HG03103 (cell line): ENCODE measurements at regions not wholly inside any gene's neighbourhood (a gene's known extent, or its start where the extent isn't known, plus 50 kb on each side); places are given as distances from the start of the nearest gene placed in this dataset.

Experiments used
- ATAC-seq: cut with Tn5 transposase; IDR thresholded peaks from one replicate; pipeline ENCODE4 v1.9.1; 2021; ENCODE audit warnings: low read depth; ENCODE audit not compliant: unreplicated experiment

DNA sequence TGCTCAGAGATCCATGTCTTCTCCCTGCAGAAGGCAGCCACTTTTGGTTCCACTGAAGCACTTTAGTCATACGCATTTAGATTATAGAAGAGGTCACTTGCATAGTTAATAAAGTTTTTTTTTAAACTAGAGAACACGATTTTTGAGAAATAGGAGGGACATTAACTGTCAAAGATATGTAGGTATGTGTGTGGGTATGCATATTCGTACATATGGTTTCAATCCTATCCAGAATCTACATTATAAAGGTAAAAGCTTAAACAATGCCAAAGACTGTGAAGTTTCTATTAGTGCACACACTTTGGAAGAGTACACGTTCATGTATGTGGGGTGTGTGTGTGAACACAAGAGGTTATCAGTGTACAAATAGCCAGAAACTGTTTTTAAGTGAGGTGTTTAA lies 103.2 kb downstream of the BTBD3 start:
- ATAC-seq: no peak

DNA sequence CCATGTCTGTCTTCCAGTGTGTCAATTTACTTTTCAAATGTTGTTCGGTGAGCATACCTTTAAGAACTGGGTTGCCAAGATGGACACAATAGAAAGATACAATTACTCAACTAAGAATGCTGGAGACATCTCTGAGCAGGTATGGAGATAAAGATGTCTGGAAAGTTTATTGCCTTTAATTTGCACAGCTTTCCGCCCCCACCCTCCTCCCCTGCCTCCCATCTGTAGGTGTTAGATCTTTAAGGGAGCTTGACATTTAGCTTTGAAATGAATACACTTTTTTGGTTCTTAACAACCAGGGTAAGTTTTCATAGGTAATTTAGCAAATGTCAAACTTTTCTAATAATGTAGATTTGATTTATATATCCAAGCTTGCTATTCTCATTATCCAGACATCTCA lies 104.4 kb downstream of the BTBD3 start:
- no peak for ATAC-seq

DNA sequence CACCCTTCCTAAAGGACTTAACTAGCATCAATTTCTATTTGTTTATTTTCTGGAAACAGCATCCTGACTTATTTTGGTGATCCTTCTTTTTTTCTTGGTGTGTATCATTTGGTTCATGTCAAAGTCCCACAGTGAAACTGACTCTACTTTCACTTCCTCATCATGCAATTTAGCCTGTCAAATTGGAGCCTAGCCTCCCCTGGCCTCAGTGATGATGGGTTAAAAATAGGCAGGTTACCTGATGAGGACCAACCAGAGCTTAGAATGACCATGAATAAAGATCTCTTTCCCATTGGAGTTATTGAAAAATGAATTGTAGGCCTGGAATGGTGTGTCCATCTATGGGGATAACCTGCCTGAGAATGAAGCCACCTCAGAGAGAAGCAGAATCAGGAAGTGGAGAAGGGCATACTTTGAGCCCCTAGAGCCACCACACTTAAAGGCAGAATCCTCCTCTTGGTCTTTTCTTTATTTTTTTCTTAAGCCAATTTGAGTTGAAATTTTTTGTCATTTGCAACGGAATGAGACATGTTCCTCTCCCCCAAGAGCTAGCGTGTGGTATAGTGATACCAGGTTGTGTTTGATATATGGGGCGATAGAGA lies 105.6 kb downstream of the BTBD3 start:
- peak; percentile 60 for ATAC-seq

DNA sequence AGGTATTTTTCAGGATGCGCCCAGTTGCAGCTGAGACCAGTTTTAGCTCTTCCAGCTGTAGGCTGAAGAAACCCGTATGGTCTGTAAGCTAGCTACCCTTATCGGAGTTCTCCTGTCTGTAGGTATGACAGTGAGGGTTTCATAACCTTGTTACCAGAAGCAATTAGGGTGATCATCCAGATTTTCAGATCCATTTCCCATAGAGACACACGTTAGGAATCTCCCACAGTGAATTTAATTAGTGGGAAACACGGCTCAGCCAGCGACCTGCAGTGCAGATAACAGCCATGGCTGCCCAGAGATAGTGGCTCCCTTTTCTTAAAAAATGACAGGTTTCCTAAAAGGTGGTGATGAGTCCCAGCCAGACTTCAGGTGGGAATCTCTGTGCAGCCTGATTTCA lies 111.1 kb downstream of the BTBD3 start:
- ATAC-seq: no peak

DNA sequence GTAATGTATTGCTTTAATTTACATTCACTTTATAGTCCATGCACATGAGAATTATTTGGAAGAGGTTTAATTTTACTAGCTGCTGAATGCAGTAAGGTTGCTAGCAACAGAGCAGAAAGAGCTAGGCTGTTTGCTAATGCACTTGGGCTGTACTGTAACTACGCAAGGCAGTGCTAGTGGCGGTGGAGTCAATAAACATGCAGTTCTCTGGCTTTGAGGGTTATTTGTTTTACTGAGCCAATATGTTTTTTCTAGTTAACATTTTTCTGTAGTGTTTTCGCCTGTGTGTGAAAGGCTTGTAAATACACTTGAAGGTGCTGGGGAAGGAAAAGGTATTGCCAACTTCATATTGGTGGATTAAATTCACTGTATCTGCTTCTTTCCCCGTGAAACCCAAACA lies 112.8 kb downstream of the BTBD3 start:
- no peak for ATAC-seq

DNA sequence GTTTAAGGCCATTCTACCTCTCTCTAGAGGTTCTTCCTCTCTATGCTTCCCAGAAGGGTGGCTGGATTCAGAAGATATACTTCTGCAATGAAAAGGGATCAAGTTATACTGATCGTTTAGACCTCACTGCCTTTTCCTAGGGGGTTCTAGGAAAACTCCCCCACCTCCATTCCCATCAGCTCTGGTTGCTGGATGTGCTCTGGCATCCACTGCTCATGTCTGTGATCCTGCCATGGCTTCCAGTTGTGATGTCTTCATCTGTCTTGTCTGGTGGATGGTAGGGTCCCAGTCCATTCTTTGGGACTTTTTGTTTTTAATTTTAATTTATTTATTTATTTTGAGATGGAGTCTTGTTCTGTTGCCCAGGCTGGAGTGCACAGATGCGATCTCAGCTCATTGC lies 118.4 kb downstream of the BTBD3 start:
- ATAC-seq: no peak

DNA sequence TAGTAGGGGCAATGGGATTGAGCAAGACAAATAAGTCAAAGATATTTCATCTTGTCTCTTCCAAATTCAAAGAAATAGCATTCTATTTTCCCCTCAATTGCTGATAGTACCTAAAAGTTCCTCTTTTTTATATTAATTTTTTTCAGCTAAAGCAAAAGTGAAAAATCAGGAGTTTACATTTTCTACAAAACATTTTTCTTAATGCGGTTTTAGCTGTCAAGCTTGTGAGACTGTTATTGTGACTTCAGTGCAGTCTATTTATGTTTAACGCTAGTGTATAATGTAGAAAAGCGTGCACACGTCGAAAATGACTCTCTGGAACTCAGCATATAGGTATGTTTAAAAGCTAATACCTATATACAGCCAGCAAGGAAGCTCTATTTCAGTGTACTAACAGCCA lies 119.8 kb downstream of the BTBD3 start:
- ATAC-seq: no peak

DNA sequence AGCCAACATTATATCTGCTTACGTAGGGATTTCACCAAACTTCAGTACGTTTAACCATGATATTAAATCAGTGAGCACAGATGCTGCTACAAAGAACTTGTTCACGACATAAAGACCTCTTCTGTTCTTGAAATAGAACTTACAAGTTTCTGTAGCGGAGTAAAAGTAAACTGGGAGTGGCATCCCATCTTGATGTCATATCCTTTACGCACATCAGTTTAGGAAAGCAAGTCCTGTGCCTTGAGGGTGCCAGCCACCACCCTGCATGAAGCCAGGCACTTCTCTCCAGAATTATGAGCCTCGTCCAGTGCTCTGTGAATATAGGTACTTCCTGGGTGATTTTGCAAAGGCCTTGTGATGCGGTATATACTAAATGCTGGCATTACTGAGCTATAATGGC lies 122.6 kb downstream of the BTBD3 start:
- ATAC-seq: no peak

DNA sequence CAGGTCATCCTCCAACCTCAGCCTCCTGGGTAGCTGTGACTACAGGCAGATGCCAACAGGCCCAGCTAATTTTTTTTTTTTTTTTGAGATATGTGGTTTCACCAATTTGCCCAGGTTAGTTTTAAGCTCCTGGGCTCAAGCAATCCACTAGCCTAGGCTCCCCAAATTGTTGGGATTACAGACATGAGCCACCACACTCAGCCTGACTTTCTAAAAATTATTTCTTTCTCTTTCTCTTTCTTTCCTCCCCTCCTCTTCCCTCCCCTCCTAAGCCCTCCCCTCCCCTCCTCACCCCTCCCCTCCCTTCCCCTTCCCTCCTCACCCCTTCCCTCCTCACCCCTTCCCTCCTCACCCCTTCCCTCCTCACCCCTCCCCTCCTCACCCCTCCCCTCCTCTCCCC lies 127.3 kb downstream of the BTBD3 start:
- no peak for ATAC-seq

DNA sequence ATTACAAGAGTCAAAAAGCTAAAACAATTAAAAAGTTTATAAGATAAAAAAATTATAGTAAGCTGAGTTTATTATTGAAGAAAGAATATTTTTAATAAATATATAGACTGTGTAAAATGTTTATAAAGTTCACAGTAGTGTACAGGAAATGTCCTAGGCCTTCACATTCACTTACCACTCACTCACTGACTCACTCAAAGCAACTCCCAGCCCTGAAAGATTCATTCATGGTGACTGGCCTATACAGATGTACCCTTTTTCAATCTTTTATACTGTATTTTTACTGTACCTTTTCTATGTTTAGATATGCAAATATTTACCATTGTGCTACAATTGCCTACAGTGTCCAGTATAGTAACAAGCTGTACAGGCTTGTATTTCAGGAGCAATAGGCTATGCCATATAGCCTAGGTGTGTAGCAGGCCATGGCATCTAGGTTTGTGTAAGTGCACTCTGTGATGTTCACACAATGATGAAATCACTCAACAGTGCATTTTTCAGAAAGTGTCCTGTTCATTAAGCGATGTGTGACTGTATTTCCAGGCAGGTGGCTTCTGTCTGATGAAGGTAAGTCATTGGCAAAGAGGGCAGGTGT lies 130.2 kb downstream of the BTBD3 start:
- ATAC-seq: no peak

DNA sequence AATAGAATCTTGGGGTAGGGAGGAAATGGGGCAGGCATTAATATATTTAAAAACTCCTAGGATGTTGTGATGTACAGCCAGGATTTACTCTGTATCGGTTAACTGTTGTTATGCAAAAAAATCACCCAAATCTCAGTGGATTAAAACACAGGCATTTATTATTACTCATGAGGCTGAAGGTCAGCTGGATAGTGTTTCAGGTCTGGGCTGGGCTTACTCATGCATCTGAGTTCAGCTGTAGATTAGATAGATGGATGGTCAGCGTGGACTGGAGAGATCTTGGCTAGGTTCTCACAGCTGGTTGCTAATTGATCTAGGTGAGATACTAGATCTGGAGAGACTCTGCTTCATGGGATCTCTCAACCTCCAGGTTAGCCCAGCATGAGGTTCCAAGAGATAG lies 131.4 kb downstream of the BTBD3 start:
- ATAC-seq: no peak

DNA sequence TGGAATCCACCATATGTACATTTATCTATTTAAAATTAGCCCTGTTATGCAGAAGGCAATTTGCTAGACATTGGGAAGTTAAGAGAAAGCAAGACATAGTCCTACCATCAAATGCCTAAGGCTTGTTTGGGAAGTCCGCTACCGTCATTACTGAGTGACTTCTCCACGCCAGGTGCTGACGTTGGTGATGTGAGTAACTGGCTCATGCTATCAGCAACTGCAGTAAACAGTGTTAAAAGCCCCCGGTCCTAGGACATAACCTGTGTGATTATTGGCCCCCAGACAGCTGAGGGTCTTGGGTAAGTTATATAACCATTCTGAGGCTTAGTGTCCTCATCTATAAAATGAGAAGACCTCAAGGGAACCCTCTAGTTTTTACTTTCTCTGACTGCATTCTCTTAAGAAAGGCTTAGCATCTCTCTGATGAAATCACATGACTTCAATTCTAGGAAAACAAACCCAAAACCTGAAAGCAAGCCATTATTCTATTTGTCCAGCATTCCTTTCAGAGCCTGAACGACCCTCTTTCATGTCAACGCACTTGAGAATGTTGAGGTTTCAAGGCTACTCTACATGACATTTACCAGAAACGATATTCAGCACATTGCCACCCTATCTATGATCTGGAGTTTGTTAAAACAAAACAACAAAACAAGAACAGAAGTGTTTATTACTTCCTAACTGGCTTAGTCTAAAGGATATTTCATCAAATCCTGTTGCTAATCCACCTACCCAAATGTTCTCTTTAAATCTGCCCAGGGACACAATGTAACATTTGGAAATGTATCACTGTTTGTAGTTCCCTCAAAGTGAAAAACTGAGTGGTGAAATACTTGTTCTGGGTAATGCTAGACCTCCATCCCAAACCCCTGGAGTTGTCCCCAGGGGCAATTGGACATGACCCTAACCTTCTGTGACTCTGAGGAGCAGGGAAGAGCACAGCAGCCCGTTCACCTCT lies 133.8 kb downstream of the BTBD3 start:
- no peak for ATAC-seq

DNA sequence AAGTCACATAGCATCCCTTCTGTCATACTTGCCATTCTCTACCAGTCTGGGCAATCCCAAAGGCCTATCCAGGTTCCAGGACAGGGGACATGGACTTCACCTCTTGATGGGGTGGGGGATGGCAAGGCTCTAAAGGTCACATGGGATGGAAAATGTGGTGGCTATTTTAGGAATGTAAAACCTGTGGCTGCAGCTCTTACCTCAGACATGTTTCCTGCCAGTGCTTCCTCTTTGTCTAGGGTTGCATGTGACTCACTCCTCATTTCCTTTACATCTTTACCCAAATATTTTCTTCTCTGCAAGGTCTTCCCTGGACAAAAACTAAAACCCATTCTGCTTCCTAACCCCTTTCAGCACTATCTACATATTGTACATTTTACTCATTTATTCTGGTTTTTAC lies 135.7 kb downstream of the BTBD3 start:
- ATAC-seq: no peak

DNA sequence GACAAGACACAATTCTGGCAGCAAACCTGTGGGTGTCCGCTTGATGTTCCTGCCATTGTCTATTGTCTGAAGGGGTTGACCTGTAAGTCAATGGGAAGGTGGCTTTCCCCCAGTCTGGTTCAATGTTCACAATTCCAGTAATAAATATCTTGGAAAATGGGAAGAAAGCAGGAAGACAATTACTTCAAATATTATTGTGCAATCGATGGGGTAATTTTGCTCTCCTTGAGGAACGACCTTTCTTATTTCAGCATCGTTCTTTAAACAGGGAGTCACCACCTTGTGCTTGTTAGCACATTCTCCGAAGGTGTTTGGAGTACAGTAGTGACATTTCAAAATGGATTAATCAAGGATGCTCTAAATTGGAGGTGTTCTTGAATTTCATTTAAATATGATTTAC lies 136.9 kb downstream of the BTBD3 start:
- no peak for ATAC-seq

DNA sequence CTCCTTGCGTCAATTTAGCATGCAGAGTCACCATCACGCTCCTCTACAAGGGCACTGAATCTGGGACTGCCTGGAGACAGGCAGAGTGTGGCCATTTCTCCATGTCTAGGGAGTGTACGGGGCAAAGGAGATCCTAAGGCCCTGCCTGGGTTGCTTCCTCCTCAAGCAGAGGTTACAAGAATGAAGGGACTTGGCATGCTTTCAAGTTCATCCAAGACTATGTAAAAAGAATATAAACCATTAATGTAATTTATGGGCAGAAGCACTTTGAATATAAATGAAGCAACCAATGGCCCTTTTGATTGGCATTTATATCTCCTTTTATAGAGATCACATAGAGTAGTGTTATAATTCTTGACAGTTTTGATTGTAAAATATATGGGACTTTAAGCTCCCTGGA lies 137.5 kb downstream of the BTBD3 start:
- no peak for ATAC-seq

DNA sequence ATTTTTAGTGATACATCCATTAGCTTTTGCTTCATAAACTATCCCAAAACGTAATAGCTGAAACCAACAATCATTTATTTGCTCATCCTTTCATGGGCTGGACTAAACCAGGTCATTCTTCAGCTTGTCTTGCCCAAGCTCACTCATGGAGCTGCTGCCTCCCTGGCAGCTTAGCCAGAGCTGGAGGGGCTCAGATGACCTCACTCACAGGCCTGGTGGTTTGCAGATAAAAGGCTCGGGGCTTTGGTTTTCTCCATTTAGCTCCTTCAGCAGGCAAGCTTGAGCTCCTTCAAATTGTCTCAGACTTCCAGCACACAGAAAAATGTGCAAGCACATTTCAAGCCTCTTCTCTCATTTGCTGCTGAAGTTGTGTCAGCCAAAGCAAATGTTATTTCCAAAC lies 139.1 kb downstream of the BTBD3 start:
- ATAC-seq: no peak

DNA sequence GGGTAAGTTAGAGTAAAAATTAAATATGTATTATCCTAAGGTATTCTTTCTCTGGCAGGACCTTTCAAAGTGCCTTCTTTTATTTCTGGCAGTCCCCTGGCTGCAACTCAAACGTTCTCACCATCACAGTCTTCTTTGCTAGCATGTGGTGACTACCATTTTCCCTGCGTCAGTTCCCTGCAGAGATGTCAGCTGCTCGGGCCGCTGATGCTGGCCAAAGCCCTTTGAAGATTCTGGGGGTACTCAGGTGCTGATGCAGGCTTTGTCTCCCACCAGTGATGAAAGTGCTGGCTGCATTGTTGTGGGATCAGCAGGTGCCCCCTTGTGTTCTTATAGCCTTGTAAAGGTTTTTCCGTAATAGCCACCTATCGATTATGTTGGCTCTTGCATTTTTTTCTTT lies 140.1 kb downstream of the BTBD3 start:
- no peak for ATAC-seq

DNA sequence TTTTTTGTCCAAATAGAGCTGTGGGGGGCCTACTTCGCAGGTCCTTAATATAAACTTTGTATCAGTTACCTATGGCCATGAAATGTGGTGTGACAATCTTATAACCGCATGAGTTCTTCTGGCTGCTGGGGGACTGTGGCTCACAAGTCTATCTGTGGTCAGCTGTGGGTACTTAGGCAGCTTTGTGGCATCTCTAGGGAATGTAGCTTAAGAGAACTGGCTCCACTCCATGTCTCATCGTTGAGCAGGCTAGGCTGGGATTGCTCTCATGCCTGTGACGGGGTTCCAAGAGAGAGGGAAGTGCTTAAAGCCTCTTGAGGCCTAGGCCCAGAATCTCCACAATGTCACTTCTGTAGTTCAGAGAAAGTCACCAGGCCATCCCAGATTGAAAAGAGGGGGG lies 140.5 kb downstream of the BTBD3 start:
- no peak for ATAC-seq

DNA sequence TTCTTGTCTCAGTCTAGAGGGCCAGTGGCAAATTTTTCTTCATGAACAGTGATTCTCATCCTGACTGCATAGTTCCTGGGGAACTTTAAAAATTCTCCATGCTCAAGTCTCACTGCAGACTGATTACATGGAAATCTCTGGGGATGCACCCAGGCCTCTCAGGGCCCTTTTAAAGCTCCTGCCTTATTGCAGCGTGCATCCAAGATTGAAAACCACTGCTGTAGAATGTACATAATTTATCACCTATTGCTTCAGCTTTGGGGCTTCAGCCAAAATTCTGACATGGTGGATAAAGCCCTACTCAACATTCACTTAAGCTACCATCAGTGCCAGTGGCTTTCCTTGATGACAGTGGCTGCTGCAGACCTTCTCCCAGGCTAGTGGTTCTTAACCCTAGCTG lies 143.8 kb downstream of the BTBD3 start:
- no peak for ATAC-seq

DNA sequence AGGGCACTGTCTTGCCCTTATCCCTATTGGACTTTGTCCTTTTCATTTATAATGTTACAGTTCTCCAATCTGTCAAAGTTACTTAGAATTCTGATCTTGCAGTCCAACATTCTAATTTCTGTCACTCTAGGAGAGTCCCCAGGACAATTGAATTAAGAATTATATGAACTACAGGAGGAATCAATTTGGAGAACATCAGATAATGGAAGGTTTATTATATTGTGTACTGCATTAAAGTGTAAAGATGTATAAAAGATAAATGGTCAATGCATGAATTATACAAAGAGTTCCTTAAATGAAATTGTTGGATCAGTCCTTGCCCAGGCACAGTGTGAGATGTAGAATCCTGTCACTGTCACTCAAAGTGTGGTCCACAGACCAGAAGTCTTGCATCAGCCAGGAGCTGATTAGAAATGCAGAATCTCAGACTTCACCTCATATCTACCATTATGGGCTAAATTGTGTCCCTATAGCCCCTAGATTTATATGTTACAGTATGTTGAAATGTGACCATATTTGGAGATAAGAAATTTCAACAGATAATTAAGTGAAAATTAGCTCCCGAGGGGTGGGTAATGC lies 145.5 kb downstream of the BTBD3 start:
- no peak for ATAC-seq

DNA sequence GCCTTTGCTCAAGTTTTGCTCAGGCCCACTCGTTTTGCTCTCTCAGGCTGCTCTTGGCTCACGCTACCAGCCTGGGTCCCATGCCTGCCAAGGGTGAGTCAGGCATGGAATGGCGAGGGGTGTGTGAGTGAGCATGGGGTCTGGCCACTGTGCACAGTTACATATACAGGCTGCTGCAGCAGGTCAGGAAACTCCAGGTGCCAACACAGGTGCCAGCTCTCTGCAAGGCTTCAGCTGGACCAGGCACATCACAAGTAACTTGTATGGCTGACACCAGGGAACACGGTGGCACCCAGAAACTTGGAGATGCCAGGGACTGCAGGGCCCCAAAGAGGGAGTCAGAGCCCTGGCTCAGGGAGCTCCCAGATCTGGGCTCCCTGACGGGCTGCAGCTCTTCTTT lies 146.8 kb downstream of the BTBD3 start:
- no peak for ATAC-seq

DNA sequence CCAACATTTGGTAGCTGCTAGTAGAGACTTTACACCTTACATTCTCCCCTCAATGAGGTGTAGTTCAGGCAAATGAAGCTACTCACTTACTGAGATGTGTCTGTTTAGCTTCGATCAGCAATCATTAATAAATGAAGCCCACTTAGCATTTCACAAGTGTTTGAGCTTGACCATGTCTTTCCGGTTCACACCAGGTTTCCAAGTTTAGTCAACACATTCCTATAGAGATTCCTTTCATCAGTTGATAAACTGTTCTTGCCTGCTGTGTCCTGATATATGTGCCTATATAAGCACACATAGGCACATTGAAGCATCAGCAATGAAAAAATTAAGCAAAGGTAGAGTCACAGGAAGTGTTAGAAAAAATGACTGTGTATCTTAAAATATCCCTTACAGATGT lies 150.0 kb downstream of the BTBD3 start:
- no peak for ATAC-seq
